Esophagus squamous epithelium (tissue), 4 donors: ENCODE measurements at regions not wholly inside any gene's neighbourhood (a gene's known extent, or its start where the extent isn't known, plus 50 kb on each side); places are given as distances from the start of the nearest gene placed in this dataset.

Source experiments
- CTCF ChIP-seq, 6 experiments: fragments of 450-650 bp in 4 of 6; fragments of 200-600 bp in 2 of 6; sonication (generic) in 2 of 6; IDR thresholded peaks; one replicate each; pipeline ENCODE4 v1.5.1; 2016 to 2019; ENCODE audit warnings: antibody characterized with exemption in 6 of 6, mild to moderate bottlenecking in 4 of 6, moderate library complexity in 4 of 6
- POLR2A ChIP-seq, 4 donors: fragments of 450-650 bp; IDR thresholded peaks; one replicate each; pipeline ENCODE4 v1.6.1; 2017; ENCODE audit warnings: antibody characterized with exemption in 4 of 4, mild to moderate bottlenecking in 4 of 4, moderate library complexity in 3 of 4

DNA sequence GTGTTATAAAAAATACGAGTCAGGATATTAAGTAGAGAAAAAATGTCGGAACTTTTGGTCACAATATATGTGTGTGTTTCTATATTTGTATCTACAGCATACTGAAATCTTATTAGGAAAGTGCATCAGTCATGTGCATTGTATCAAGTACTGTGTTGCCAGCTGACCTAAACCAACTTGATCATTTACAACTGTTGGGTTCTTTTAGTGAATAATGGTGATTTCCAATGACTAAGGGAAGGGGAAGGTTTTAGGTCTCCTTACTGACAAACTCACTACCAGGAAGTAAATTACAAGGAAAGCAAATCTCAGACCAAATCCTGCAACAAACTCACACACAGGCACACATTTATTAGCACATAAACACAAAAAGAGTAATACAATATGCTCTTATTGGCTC, 142.7 kb downstream of the TSEN15 start:
- TF ChIP-seq CTCF (IDR thresholded peaks at IDR 0.05) (no peak), POLR2A (IDR thresholded peaks at IDR 0.05) (no peak)
